MM.1S (cell line): ENCODE measurements at regions not wholly inside any gene's neighbourhood (a gene's known extent, or its start where the extent isn't known, plus 50 kb on each side); places are given as distances from the start of the nearest gene placed in this dataset.

Experiments
- DNase-seq: peaks from one replicate; pipeline ENCODE4 v3.0.0-alpha.2; 2015
- H2AFZ ChIP-seq: fragments of 300-600 bp; sonication (generic); 2 replicates; pipeline ENCODE4 v1.6.0; 2016; ENCODE audit warnings: antibody characterized with exemption, low read length
- H3F3A ChIP-seq: fragments of 300-600 bp; sonication (generic); 2 replicates; pipeline ENCODE4 v1.6.1; 2016; ENCODE audit warnings: mild to moderate bottlenecking, antibody characterized with exemption, low read length, moderate library complexity, mixed read lengths; ENCODE audit not compliant: insufficient read depth
- H3K27ac ChIP-seq: fragments of 300-600 bp; sonication (generic); 2 replicates; pipeline ENCODE4 v1.5.1; 2016; ENCODE audit warnings: mild to moderate bottlenecking, low read length
- H3K27me3 ChIP-seq: fragments of 300-600 bp; sonication (generic); replicated peaks from 2 replicates; pipeline ENCODE4 v1.6.0; 2016; ENCODE audit warnings: low read length; ENCODE audit not compliant: insufficient read depth
- H3K36me3 ChIP-seq: fragments of 300-600 bp; sonication (generic); replicated peaks from 2 replicates; pipeline ENCODE4 v1.6.1; 2016; ENCODE audit warnings: mild to moderate bottlenecking, low read length, mixed read lengths; ENCODE audit not compliant: insufficient read depth
- H3K4me1 ChIP-seq: fragments of 300-600 bp; sonication (generic); 2 replicates; pipeline ENCODE4 v1.6.1; 2016; ENCODE audit warnings: low read length, mixed read lengths
- H3K4me2 ChIP-seq: fragments of 300-600 bp; sonication (generic); 2 replicates; pipeline ENCODE4 v1.6.0; 2016; ENCODE audit warnings: low read depth, low read length
- H3K4me3 ChIP-seq: fragments of 300-600 bp; sonication (generic); 2 replicates; pipeline ENCODE4 v1.5.1; 2016; ENCODE audit warnings: low read length, mixed read lengths
- H3K79me2 ChIP-seq: fragments of 300-600 bp; sonication (generic); 2 replicates; pipeline ENCODE4 v1.6.1; 2016; ENCODE audit warnings: mixed run types, low read length, mixed read lengths
- H3K9ac ChIP-seq: fragments of 300-600 bp; sonication (generic); 2 replicates; pipeline ENCODE4 v1.6.1; 2016; ENCODE audit warnings: low read length, mixed read lengths
- H3K9me2 ChIP-seq: fragments of 300-600 bp; sonication (generic); replicated peaks from 2 replicates; pipeline ENCODE4 v1.6.1; 2016; ENCODE audit warnings: mild to moderate bottlenecking, low read length, mixed read lengths; ENCODE audit not compliant: insufficient read depth
- H3K9me3 ChIP-seq: fragments of 300-600 bp; sonication (generic); replicated peaks from 2 replicates; pipeline ENCODE4 v1.6.1; 2016; ENCODE audit warnings: mild to moderate bottlenecking, low read length, mixed read lengths; ENCODE audit not compliant: insufficient read depth
- H4K20me1 ChIP-seq: fragments of 300-600 bp; sonication (generic); 2 replicates; pipeline ENCODE4 v1.6.1; 2016; ENCODE audit warnings: mild to moderate bottlenecking, low read length, moderate library complexity, mixed read lengths; ENCODE audit not compliant: insufficient read depth
- EZH2 ChIP-seq: fragments of 300-600 bp; sonication (generic); optimal IDR thresholded peaks from 2 replicates; pipeline ENCODE3; 2017; ENCODE audit warnings: low read depth, mild to moderate bottlenecking, antibody characterized with exemption, low read length, mixed read lengths
- EZH2phosphoT487 ChIP-seq: fragments of 300-600 bp; sonication (generic); IDR thresholded peaks from 2 replicates; pipeline ENCODE4 v1.6.1; 2018; ENCODE audit warnings: antibody characterized with exemption, low read length
- TF ChIP-seq, protein P1 (sequence below): fragments of 300-600 bp; sonication (generic); IDR thresholded peaks from 2 replicates; pipeline ENCODE4 v1.5.1; 2016; ENCODE audit warnings: antibody characterized with exemption, low read length, mixed read lengths

DNA sequence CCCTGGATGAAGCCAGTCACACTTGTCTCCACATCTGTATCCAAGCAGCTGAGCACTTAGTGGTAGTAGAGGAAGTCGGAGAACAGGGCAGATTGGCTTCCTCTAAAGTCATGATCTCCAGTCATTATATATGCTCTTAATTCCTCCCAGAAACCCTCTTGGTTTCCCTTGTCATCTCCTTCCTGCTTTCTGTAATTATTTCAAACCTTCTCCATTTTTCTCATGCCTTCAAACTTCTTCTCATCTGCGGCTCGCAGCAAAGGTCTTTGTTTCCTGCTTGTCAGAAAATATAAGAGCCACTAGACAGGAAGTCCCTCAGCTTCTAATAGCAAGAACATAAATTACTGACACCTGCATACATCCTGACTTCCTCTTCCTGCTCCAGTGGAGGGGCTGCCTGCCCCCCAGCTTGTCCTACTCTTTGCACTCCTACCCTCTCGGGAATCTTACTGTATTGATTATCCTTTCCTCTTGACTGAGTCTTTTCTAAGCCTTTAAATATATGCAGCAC is 124.6 kb upstream of the NGF start:
- TF ChIP-seq EZH2 (no peak), EZH2phosphoT487 (no peak)
- TF ChIP-seq, protein P1, sequence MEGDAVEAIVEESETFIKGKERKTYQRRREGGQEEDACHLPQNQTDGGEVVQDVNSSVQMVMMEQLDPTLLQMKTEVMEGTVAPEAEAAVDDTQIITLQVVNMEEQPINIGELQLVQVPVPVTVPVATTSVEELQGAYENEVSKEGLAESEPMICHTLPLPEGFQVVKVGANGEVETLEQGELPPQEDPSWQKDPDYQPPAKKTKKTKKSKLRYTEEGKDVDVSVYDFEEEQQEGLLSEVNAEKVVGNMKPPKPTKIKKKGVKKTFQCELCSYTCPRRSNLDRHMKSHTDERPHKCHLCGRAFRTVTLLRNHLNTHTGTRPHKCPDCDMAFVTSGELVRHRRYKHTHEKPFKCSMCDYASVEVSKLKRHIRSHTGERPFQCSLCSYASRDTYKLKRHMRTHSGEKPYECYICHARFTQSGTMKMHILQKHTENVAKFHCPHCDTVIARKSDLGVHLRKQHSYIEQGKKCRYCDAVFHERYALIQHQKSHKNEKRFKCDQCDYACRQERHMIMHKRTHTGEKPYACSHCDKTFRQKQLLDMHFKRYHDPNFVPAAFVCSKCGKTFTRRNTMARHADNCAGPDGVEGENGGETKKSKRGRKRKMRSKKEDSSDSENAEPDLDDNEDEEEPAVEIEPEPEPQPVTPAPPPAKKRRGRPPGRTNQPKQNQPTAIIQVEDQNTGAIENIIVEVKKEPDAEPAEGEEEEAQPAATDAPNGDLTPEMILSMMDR = no peak
- no peaks in the 10 kb centered on the region for H3K9me3 ChIP-seq
- H3K9ac ChIP-seq = no peak overlapping the region
- H3K9me2 ChIP-seq = no peaks in the 10 kb centered on the region
- no peak overlapping the region for H2AFZ ChIP-seq
- no peaks in the 10 kb centered on the region for H3K4me1 ChIP-seq
- H3K4me2 ChIP-seq = no peak overlapping the region
- no peaks in the 10 kb centered on the region for H3K27me3 ChIP-seq
- H4K20me1 ChIP-seq = no peaks in the 10 kb centered on the region
- H3F3A ChIP-seq = no peaks in the 10 kb centered on the region
- no peak for DNase-seq
- H3K27ac ChIP-seq = no peak overlapping the region
- H3K79me2 ChIP-seq = no peaks in the 10 kb centered on the region
- no peaks in the 10 kb centered on the region for H3K36me3 ChIP-seq
- no peak overlapping the region for H3K4me3 ChIP-seq

DNA sequence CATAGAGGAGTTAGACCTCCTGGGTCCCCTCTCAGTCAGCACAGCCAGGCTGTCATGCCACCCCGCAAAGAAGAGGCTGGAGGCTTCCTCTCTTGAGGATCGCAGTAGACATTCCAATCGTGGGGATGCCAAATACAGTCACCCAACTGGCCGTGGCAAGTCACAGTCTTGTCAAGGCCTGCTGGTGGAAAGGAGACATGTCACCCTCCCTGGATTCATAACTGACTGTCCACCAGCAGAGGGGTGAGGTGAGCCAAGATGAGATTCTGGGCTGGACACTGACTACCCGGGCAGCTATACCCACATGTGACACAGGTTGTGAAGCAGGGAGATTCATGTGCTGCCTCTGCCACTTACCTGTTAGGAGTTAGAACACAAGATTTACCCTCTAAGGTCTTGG is 123.5 kb upstream of the NGF start:
- DNase-seq = no peak
- no peaks in the 10 kb centered on the region for H3K27me3 ChIP-seq
- H3K9ac ChIP-seq = no peak overlapping the region
- no peak overlapping the region for H2AFZ ChIP-seq
- no peaks in the 10 kb centered on the region for H3K9me3 ChIP-seq
- H3K79me2 ChIP-seq = no peaks in the 10 kb centered on the region
- no peak overlapping the region for H3K4me3 ChIP-seq
- no peak overlapping the region for H3K4me2 ChIP-seq
- H3K4me1 ChIP-seq = no peaks in the 10 kb centered on the region
- no peaks in the 10 kb centered on the region for H3K9me2 ChIP-seq
- H4K20me1 ChIP-seq = no peaks in the 10 kb centered on the region
- H3F3A ChIP-seq = no peaks in the 10 kb centered on the region
- no peaks in the 10 kb centered on the region for H3K36me3 ChIP-seq
- TF ChIP-seq, protein P1 = no peak
- TF ChIP-seq EZH2phosphoT487 (no peak), EZH2 (no peak)
- no peak overlapping the region for H3K27ac ChIP-seq

GRCh38 chr1:115459161-115459560 is 121.1 kb upstream of the NGF start:
- H3K79me2 ChIP-seq = no peaks in the 10 kb centered on the region
- TF ChIP-seq, protein P1 = no peak
- TF ChIP-seq EZH2phosphoT487 (no peak), EZH2 (no peak)
- H2AFZ ChIP-seq = no peak overlapping the region
- no peak overlapping the region for H3K9ac ChIP-seq
- DNase-seq = no peak
- no peaks in the 10 kb centered on the region for H3F3A ChIP-seq
- H3K27ac ChIP-seq = no peak overlapping the region
- H3K4me1 ChIP-seq = no peaks in the 10 kb centered on the region
- H3K4me2 ChIP-seq = no peak overlapping the region
- H3K9me2 ChIP-seq = no peaks in the 10 kb centered on the region
- no peak overlapping the region for H3K4me3 ChIP-seq
- H3K9me3 ChIP-seq = no peaks in the 10 kb centered on the region
- no peaks in the 10 kb centered on the region for H3K36me3 ChIP-seq
- no peaks in the 10 kb centered on the region for H4K20me1 ChIP-seq
- no peaks in the 10 kb centered on the region for H3K27me3 ChIP-seq
